Keratinocyte (primary cell): ENCODE measurements at regions not wholly inside any gene's neighbourhood (a gene's known extent, or its start where the extent isn't known, plus 50 kb on each side); places are given as distances from the start of the nearest gene placed in this dataset.

ENCODE experiments used
- CTCF ChIP-seq, 3 experiments: IDR thresholded peaks in 1 of 3; conservative IDR thresholded peaks in 1 of 3; optimal IDR thresholded peaks in 1 of 3; 2 replicates in 2 of 3; 3 replicates in 1 of 3; pipeline versions ENCODE3 to v1.5.1; 2011; ENCODE audit warnings: low read length in 3 of 3, mild to moderate bottlenecking in 3 of 3, moderate library complexity in 2 of 3, control low read depth in 1 of 3, inconsistent platforms in 1 of 3; ENCODE audit not compliant: insufficient read depth in 2 of 3; ENCODE audit errors: extremely low read depth in 1 of 3
- EZH2 ChIP-seq: IDR thresholded peaks from one replicate; pipeline ENCODE4 v1.6.1; 2012; ENCODE audit warnings: inconsistent platforms, mild to moderate bottlenecking, low read length, moderate library complexity

GRCh38 chr3:182508919-182509711 lies 284.2 kb upstream of the ATP11B start:
- TF ChIP-seq CTCF (optimal IDR thresholded peaks at IDR 0.05 in 1 of 3, IDR thresholded peaks at IDR 0.05 in 1 of 3, conservative IDR thresholded peaks at IDR 0.05 in 1 of 3; ENCODE audit: extremely low read depth in 1 of 3, insufficient read depth in 2 of 3, low read length in 3 of 3): no peak
- TF ChIP-seq EZH2: no peak
